Pancreas (tissue), 10 donors: ENCODE measurements at regions not wholly inside any gene's neighbourhood (a gene's known extent, or its start where the extent isn't known, plus 50 kb on each side); places are given as distances from the start of the nearest gene placed in this dataset.

Experiments
- ATAC-seq, 4 donors: fragments of 200-7000 bp; cut with Tn5 transposase; one replicate each; pipeline versions ENCODE4 v1.8.0 to v1.9.1; 2020; ENCODE audit warnings: mild to moderate bottlenecking in 4 of 4, moderate library complexity in 4 of 4
- DNase-seq, 6 donors: peaks; one replicate each; pipeline ENCODE4 v3.0.0-alpha.2; 2020
- FAIRE-seq: peaks from 2 replicates; lab custom pipeline; 2012; peaks lifted over from hg19 to GRCh38; lab: Jason Lieb, UNC
- H3K27ac ChIP-seq, 4 donors: fragments of 200-600 bp; sonication (generic); 1 replicate in 3 of 4; 2 replicates in 1 of 4; pipeline versions ENCODE4 v1.5.0 to v1.8.0; 2020
- H3K27me3 ChIP-seq, 4 donors: fragments of 200-600 bp; one replicate each; pipeline ENCODE4 v1.8.0; 2021
- H3K36me3 ChIP-seq, 3 donors: fragments of 200-600 bp; sonication (generic) in 1 of 3; one replicate each; pipeline versions ENCODE4 v1.5.0 to v1.8.0; 2020 to 2021
- H3K4me1 ChIP-seq, 3 donors: fragments of 200-600 bp; one replicate each; pipeline ENCODE4 v1.8.0; 2021
- H3K4me3 ChIP-seq, 4 donors: fragments of 200-600 bp; sonication (generic) in 2 of 4; one replicate each; pipeline versions ENCODE4 v1.5.0 to v1.8.0; 2020 to 2021
- H3K9me3 ChIP-seq, 4 donors: fragments of 200-600 bp; one replicate each; pipeline ENCODE4 v1.8.0; 2021
- WGBS, 2 donors: extraction: QIAGEN DNeasy Blood & Tissue Kit; methylation state at CpG; one replicate each; pipeline ENCODE4 v1.1.7; 2013; 5-methylcytosine and 5-hydroxymethylcytosine counted together
- intact Hi-C, 3 donors: fragments of 100-400 bp; cut with DNase I; formaldehyde crosslinking; loops; one replicate each; pipeline versions ENCODE4 v1.11.1 to v1.14.2; 2022
- TF ChIP-seq, protein P1 (sequence below), 4 donors: fragments of 200-600 bp; sonication (generic) in 3 of 4; IDR thresholded peaks; one replicate each; pipeline versions ENCODE4 v1.5.0 to v1.8.0; 2021; ENCODE audit warnings: antibody characterized with exemption in 4 of 4
- donor health status: healthy with polysubstance abuse.
- donor health status: DM: no; HTN: no; CAD: no; lungs with moderate emphysema.
- donor health status: DM: no; HTN: no; CAD: no.
- donor health status: control.
- donor health status: control.
- donor health status: Bipolar disorder and iron deficiency.
- donor health status: DM: yes; HTN: yes; CAD: no.
- donor health status: DM: no; HTN: no; CAD: no.
- donor health status: DM: no; HTN: no; CAD: no.
- donor health status: DM: yes; HTN: yes; CAD: no.

DNA sequence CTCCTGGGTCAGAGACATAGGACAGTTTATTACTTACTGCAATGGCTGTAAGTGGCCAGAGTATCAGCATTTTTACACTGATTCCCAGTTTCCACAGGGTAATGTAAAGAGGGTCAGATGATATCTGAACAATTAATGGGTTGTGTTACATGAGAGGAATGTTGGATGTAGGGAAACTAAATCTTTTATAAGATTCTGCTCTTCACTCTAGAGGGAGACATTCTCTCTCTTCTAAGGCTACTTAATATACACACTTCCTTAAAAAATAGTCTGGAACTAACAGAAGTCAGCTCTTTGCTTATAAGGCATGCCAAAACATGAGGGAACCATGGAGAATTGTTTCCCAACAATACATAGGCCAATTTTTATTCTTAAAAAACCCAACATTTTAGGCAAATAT, 389.8 kb downstream of the ETNK1 start:
- no peak for DNase-seq
- no peak overlapping the region for H3K4me3 ChIP-seq
- H3K36me3 ChIP-seq, result no peaks in the 10 kb centered on the region
- intact Hi-C loops, result no loop called here
- FAIRE-seq, result no peak
- no peaks in the 10 kb centered on the region for H3K9me3 ChIP-seq
- no peak overlapping the region for H3K27ac ChIP-seq
- TF ChIP-seq, protein P1, sequence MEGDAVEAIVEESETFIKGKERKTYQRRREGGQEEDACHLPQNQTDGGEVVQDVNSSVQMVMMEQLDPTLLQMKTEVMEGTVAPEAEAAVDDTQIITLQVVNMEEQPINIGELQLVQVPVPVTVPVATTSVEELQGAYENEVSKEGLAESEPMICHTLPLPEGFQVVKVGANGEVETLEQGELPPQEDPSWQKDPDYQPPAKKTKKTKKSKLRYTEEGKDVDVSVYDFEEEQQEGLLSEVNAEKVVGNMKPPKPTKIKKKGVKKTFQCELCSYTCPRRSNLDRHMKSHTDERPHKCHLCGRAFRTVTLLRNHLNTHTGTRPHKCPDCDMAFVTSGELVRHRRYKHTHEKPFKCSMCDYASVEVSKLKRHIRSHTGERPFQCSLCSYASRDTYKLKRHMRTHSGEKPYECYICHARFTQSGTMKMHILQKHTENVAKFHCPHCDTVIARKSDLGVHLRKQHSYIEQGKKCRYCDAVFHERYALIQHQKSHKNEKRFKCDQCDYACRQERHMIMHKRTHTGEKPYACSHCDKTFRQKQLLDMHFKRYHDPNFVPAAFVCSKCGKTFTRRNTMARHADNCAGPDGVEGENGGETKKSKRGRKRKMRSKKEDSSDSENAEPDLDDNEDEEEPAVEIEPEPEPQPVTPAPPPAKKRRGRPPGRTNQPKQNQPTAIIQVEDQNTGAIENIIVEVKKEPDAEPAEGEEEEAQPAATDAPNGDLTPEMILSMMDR (IDR thresholded peaks at IDR 0.05), result no peak
- H3K4me1 ChIP-seq, result no peaks in the 10 kb centered on the region
- no peak for ATAC-seq
- H3K27me3 ChIP-seq, result no peaks in the 10 kb centered on the region

DNA sequence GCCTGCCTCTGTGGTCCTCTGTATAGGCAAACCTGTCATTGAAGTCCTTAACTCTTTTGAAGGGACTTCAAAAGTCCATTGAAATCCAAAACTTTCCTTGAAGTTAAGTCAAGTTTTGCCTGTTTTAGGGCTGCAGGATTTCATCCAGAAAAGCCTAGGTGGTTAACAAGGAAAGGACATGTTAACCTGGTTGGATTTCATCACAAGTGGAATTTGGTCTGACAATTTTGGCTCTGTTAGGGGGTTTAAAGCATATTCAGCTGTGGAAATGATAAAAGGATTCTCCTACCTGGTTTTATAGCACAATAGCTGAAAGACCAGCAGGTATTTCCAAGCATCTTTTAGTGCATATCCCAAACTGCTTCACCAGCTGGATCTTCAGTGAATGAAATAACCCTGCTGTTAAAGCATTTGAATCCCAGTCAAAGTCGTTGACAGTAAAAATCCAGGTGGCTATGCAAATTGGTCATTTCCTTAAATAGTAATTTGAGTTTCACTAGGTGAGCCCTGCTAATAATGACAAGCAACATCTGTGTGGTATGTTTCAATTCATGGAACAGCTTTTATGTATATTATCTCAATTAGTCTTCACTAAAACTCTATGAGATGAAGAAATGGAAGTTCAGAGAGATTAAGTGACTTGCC, 400.5 kb downstream of the ETNK1 start:
- WGBS, 2 donors, result 33 to 38% methylated on average over 1 of the region's 1 CpG
- ATAC-seq, result no peak
- intact Hi-C loops, result no loop called here

DNA sequence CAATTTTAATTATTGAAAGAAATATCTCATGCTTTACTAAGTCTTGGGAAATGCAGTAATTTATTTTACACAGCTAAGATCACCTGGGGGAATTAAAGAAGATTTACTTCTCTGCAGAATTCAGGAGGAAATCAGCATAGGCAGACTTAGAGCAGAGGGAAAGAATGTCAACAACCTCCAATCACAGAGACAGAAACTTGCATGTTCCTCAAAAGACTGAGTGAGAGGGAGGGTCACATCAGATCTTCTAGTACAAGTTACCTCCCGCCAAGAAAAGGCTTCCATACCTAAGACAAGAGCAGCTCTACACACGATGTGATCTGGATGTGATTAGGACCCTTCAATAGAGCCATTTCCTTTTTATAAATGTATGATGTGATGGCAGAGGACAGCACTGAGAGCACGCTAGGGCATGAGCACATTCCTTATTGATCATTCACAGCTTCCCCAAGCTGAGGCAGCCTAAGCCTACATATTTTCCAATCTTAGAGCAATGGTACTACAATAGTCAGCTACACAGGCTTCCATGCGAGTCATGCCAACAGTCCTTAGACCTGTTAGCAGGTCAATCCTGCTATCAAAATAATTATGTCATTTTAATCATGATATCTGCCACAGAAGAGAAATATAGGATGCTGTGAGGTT, 403.3 kb downstream of the ETNK1 start:
- no peak for FAIRE-seq
- WGBS, 2 donors, result 26 to 29% methylated on average over 4 of the region's 4 CpGs
- no peak for DNase-seq

More for the DNA sequence above, 400.5 kb downstream of the ETNK1 start:
- Histone ChIP-seq H3K27me3 (no peaks in the 10 kb centered on the region), H3K4me3 (no peak overlapping the region), H3K36me3 (no peaks in the 10 kb centered on the region), H3K27ac (no peak overlapping the region), H3K4me1 (no peaks in the 10 kb centered on the region), H3K9me3 (no peaks in the 10 kb centered on the region)
- DNase-seq (no peak), FAIRE-seq (no peak)
- TF ChIP-seq, protein P1 (IDR thresholded peaks at IDR 0.05), result no peak

DNA sequence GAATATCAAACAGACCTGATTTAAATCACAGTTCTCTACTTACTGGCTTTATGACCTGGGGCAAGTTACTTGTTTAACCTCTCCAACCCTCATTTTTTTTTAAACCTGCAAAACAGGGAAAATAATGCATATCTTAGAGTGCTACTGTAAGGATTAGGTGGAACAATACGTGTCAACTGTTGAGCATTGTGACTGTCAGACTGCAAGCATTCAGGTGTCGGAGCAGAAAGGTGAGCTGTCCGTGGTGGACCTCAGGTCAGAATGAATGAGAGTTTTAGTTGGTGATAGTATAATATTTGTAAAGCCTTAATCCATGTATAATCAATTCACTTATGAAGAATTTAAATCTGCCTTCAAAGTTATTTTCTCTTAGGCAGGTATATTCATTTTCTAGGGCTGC, 404.2 kb downstream of the ETNK1 start:
- Histone ChIP-seq H3K9me3 (no peaks in the 10 kb centered on the region), H3K4me3 (no peak overlapping the region), H3K27ac (no peak overlapping the region), H3K36me3 (no peaks in the 10 kb centered on the region), H3K27me3 (no peaks in the 10 kb centered on the region), H3K4me1 (no peaks in the 10 kb centered on the region)
- 42 to 50% methylated on average over 3 of the region's 3 CpGs for WGBS, 2 donors
- no peak for ATAC-seq
- intact Hi-C loops, result no loop called here
- DNase-seq, result no peak
- no peak for FAIRE-seq
- TF ChIP-seq, protein P1 (IDR thresholded peaks at IDR 0.05), result no peak

More for the DNA sequence above, 403.3 kb downstream of the ETNK1 start:
- no peaks in the 10 kb centered on the region for H3K36me3 ChIP-seq
- no peak overlapping the region for H3K27ac ChIP-seq
- no peak for ATAC-seq
- TF ChIP-seq, protein P1 (IDR thresholded peaks at IDR 0.05), result no peak
- H3K4me3 ChIP-seq, result no peak overlapping the region
- H3K4me1 ChIP-seq, result no peaks in the 10 kb centered on the region
- intact Hi-C loops, result no loop called here
- H3K9me3 ChIP-seq, result no peaks in the 10 kb centered on the region
- H3K27me3 ChIP-seq, result no peaks in the 10 kb centered on the region

GRCh38 chr12:23039834-23040233, 414.9 kb downstream of the ETNK1 start:
- TF ChIP-seq, protein P1 (IDR thresholded peaks at IDR 0.05), result no peak
- 59 to 75% methylated on average over 2 of the region's 2 CpGs for WGBS, 2 donors
- intact Hi-C loops, result no loop called here
- ATAC-seq (no peak), FAIRE-seq (no peak), DNase-seq (no peak)
- Histone ChIP-seq H3K9me3 (no peaks in the 10 kb centered on the region), H3K27ac (no peak overlapping the region), H3K4me3 (no peak overlapping the region), H3K27me3 (no peaks in the 10 kb centered on the region), H3K36me3 (no peaks in the 10 kb centered on the region), H3K4me1 (no peaks in the 10 kb centered on the region)
